Brain microvascular endothelial cell (primary cell): ENCODE measurements at regions not wholly inside any gene's neighbourhood (a gene's known extent, or its start where the extent isn't known, plus 50 kb on each side); places are given as distances from the start of the nearest gene placed in this dataset.

ENCODE experiments used
- DNase-seq: peaks from one replicate; pipeline ENCODE4 v3.0.0-alpha.2; 2020
- H3K27ac ChIP-seq: fragments of 250-450 bp; sonication (Bioruptor Pico); 2 replicates; pipeline ENCODE4 v1.5.1; 2020; ENCODE audit warnings: mild to moderate bottlenecking, moderate library complexity
- H3K27me3 ChIP-seq: fragments of 250-450 bp; sonication (Bioruptor Pico); replicated peaks from 2 replicates; pipeline ENCODE4 v1.5.1; 2020; ENCODE audit warnings: mild to moderate bottlenecking
- H3K36me3 ChIP-seq: fragments of 250-450 bp; sonication (Bioruptor Pico); replicated peaks from 2 replicates; pipeline ENCODE4 v1.5.1; 2020; ENCODE audit warnings: mild to moderate bottlenecking
- H3K4me3 ChIP-seq: 2 replicates; pipeline ENCODE4 v1.5.1; 2011; ENCODE audit warnings: low read depth, mild to moderate bottlenecking, control low read depth, low read length, moderate library complexity
- in situ Hi-C: cut with HindIII; loops from 2 replicates; pipeline ENCODE4 v1.10.0; 2017; ENCODE audit warnings: low sequenced_read_pairs, low pct_ligation_motif_present
- TF ChIP-seq, protein P1 (sequence below): IDR thresholded peaks from 2 replicates; pipeline ENCODE4 v1.5.1; 2011; ENCODE audit warnings: low read depth, mild to moderate bottlenecking, moderate library complexity, low read length, control low read depth, inconsistent platforms; ENCODE audit errors: missing control alignments

- H3K4me3 ChIP-seq = no peak overlapping the region
- DNase-seq = no peak
- H3K36me3 ChIP-seq = no peaks in the 10 kb centered on the region
- in situ Hi-C loops = no loop called here
- no peaks in the 10 kb centered on the region for H3K27me3 ChIP-seq
- no peak overlapping the region for H3K27ac ChIP-seq
- TF ChIP-seq, protein P1, sequence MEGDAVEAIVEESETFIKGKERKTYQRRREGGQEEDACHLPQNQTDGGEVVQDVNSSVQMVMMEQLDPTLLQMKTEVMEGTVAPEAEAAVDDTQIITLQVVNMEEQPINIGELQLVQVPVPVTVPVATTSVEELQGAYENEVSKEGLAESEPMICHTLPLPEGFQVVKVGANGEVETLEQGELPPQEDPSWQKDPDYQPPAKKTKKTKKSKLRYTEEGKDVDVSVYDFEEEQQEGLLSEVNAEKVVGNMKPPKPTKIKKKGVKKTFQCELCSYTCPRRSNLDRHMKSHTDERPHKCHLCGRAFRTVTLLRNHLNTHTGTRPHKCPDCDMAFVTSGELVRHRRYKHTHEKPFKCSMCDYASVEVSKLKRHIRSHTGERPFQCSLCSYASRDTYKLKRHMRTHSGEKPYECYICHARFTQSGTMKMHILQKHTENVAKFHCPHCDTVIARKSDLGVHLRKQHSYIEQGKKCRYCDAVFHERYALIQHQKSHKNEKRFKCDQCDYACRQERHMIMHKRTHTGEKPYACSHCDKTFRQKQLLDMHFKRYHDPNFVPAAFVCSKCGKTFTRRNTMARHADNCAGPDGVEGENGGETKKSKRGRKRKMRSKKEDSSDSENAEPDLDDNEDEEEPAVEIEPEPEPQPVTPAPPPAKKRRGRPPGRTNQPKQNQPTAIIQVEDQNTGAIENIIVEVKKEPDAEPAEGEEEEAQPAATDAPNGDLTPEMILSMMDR = no peak
Measured at GRCh38 chr4:123288309-123289025, 108.1 kb upstream of the SPRY1 start.

- Histone ChIP-seq H3K27me3 (no peaks in the 10 kb centered on the region), H3K4me3 (no peak overlapping the region), H3K27ac (no peak overlapping the region), H3K36me3 (no peaks in the 10 kb centered on the region)
- TF ChIP-seq, protein P1 = no peak
- in situ Hi-C loops = no loop called here
- no peak for DNase-seq
Measured at GRCh38 chr4:123291329-123291728, 105.3 kb upstream of the SPRY1 start.

DNA sequence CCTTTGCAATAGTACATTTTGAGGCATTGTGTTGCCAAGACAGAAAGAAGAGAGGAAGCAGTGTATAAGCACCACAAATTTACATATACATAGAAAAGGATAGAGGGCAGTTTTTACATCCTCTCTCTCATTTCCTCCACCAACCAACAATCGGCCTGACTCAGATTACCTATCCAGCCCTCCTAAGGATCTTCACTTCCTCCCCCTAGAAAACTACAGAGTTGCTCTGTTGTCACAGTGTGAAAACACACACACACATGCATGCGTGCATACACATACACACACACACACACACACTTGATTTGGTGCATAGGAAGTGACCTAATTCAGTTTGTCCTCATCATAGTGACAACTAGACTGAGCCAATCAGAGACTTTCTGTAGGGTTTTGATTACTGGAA lies 98.8 kb upstream of the SPRY1 start:
- Histone ChIP-seq H3K27ac (no peak overlapping the region), H3K36me3 (no peaks in the 10 kb centered on the region), H3K4me3 (no peak overlapping the region), H3K27me3 (no peaks in the 10 kb centered on the region)
- DNase-seq = no peak
- in situ Hi-C loops = no loop called here
- TF ChIP-seq, protein P1 = no peak

- in situ Hi-C loops = no loop called here
- TF ChIP-seq, protein P1 = no peak
- Histone ChIP-seq H3K36me3 (no peaks in the 10 kb centered on the region), H3K4me3 (no peak overlapping the region), H3K27ac (no peak overlapping the region), H3K27me3 (no peaks in the 10 kb centered on the region)
- DNase-seq = no peak
Measured at GRCh38 chr4:123298261-123298660, 98.3 kb upstream of the SPRY1 start.

- Histone ChIP-seq H3K4me3 (no peak overlapping the region), H3K36me3 (no peaks in the 10 kb centered on the region), H3K27me3 (no peaks in the 10 kb centered on the region), H3K27ac (peak overlapping the region; percentile 43)
- in situ Hi-C loops = no loop called here
- TF ChIP-seq, protein P1 = no peak
- DNase-seq = no peak
Measured at GRCh38 chr4:123298801-123299200, 97.8 kb upstream of the SPRY1 start.

DNA sequence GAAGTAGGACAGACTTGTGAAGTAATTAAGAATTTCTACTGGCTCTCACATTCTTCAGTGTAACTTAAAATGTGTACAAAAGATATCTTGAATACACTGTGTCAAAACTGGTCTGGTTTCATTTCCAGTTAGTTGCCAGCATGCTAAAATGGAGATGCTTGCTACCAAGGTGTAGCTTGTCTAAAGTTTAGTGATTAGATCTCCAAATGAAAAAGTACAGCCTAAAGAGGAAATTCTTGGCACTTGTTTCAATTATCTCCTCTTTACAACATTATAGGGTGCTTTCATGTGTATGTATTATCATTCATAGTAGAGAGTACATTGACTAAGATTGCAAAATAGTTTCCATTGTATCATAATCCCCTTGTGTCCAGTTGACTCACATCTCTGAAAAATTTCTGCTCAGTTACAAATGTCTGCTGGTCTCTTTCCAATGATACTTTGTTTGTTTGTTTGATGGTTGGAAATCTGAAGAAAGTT lies 97.3 kb upstream of the SPRY1 start:
- TF ChIP-seq, protein P1 = no peak
- DNase-seq = peak; percentile 18
- Histone ChIP-seq H3K27ac (peak overlapping the region; percentile 43), H3K27me3 (no peaks in the 10 kb centered on the region), H3K36me3 (no peaks in the 10 kb centered on the region), H3K4me3 (no peak overlapping the region)
- in situ Hi-C loops = no loop called here
